ENCODE measurements at regions not wholly inside any gene's neighbourhood (a gene's known extent, or its start where the extent isn't known, plus 50 kb on each side); places are given as distances from the start of the nearest gene placed in this dataset.

GRCh38 chr12:75773377-75773776 lies 258.2 kb downstream of the PHLDA1 start:
- no peak for TF ChIP-seq CTCF (IDR thresholded peaks at IDR 0.05; ENCODE audit: low read depth, low read length)
- TF ChIP-seq EZH2phosphoT487 (IDR thresholded peaks at IDR 0.05; ENCODE audit: low read depth) = no peak
